NK-92 treated with Interleukin-12 subunit alpha and Interleukin-12 subunit beta, amount 100 ng/mL, for 24 hours (cell line): ENCODE measurements at regions not wholly inside any gene's neighbourhood (a gene's known extent, or its start where the extent isn't known, plus 50 kb on each side); places are given as distances from the start of the nearest gene placed in this dataset.
A peak's percentile ranks its signal among the peaks of the same experiment; 100 is the strongest.

ENCODE experiments used
- DNase-seq: peaks from one replicate; lab custom pipeline; 2025; lab: John Stamatoyannopoulos, UW

- DNase-seq = no peak
Measured at GRCh38 chr6:24987446-24988115, 51.8 kb upstream of the RIPOR2 start.

GRCh38 chr6:24988562-24988961 is 52.8 kb upstream of the RIPOR2 start:
- no peak for DNase-seq

GRCh38 chr6:24990236-24990845 is 54.6 kb upstream of the RIPOR2 start:
- DNase-seq = no peak

GRCh38 chr6:24990944-24991809 is 55.4 kb upstream of the RIPOR2 start:
- no peak for DNase-seq

GRCh38 chr6:24991810-24992467 is 56.2 kb upstream of the RIPOR2 start:
- DNase-seq = peak; percentile 49

- no peak for DNase-seq
Measured at GRCh38 chr6:24994812-24995211, 59.1 kb upstream of the RIPOR2 start.

GRCh38 chr6:24995270-24995669 is 59.5 kb upstream of the RIPOR2 start:
- DNase-seq = no peak

- no peak for DNase-seq
Measured at GRCh38 chr6:24996269-24996836, 60.6 kb upstream of the RIPOR2 start.

- no peak for DNase-seq
Measured at GRCh38 chr6:24997231-24997630, 61.5 kb upstream of the RIPOR2 start.

- no peak for DNase-seq
Measured at GRCh38 chr6:24997905-24998304, 62.1 kb upstream of the RIPOR2 start.

GRCh38 chr6:25002326-25003091 is 66.7 kb upstream of the RIPOR2 start:
- DNase-seq = no peak

GRCh38 chr6:25004357-25004756 is 68.6 kb upstream of the RIPOR2 start:
- no peak for DNase-seq

- no peak for DNase-seq
Measured at GRCh38 chr6:25005010-25005409, 69.2 kb upstream of the RIPOR2 start.

GRCh38 chr6:25006075-25006474 is 70.3 kb upstream of the RIPOR2 start:
- no peak for DNase-seq

- peak; percentile 66 for DNase-seq
Measured at GRCh38 chr6:25006565-25007001, 70.8 kb upstream of the RIPOR2 start.

- DNase-seq = peak; percentile 47
Measured at GRCh38 chr6:25007269-25007699, 71.5 kb upstream of the RIPOR2 start.

- no peak for DNase-seq
Measured at GRCh38 chr6:25008707-25009392, 73.1 kb upstream of the RIPOR2 start.

GRCh38 chr6:25009393-25009710 is 73.6 kb upstream of the RIPOR2 start:
- DNase-seq = no peak

- no peak for DNase-seq
Measured at GRCh38 chr6:25010176-25010575, 74.4 kb upstream of the RIPOR2 start.

- DNase-seq = no peak
Measured at GRCh38 chr6:25010902-25011625, 75.3 kb upstream of the RIPOR2 start.
